NCI-H748 (cell line): ENCODE measurements at regions not wholly inside any gene's neighbourhood (a gene's known extent, or its start where the extent isn't known, plus 50 kb on each side); places are given as distances from the start of the nearest gene placed in this dataset.

Source experiments
- DNase-seq: peaks from one replicate; lab custom pipeline; 2025; ENCODE audit not compliant: unreplicated experiment; lab: John Stamatoyannopoulos, UW

GRCh38 chr7:27362026-27362425 lies 119.4 kb downstream of the EVX1 start:
- no peak for DNase-seq

GRCh38 chr7:27364344-27364758 lies 121.7 kb downstream of the EVX1 start:
- DNase-seq = no peak

DNA sequence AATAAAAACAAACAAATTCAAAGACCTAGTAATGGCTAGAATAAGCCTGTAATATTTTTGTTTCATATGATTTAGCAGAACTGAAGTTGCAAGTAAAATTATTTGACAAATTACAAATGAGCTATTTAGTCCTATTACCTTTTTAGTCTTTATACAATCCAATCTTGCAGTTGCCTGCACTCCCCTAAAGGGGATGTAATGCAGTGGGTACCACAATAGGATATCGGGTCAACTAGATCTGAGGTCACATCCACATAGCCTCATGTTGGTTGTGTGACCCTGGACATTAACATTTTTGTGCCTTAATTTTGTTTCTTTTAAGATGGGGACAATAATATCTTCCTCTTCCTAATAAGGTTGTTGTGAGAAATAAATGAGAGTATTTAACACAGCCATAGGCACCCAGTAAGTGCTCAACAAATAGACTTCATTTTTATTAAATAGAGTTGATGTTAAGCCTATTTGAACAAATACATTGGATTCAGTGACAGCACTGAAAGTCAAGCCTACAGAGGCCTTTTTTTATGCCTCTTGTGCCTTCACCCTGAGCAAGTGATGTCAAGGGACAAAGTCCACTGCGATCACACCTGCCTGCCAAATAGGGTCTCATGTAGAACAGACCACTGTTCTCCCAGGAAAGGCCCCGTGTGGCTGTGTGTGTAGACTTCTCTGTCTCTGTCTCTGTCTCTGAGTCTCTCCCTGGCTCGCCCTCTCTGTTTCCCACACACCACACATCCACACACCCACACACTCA lies 124.8 kb downstream of the EVX1 start:
- no peak for DNase-seq

DNA sequence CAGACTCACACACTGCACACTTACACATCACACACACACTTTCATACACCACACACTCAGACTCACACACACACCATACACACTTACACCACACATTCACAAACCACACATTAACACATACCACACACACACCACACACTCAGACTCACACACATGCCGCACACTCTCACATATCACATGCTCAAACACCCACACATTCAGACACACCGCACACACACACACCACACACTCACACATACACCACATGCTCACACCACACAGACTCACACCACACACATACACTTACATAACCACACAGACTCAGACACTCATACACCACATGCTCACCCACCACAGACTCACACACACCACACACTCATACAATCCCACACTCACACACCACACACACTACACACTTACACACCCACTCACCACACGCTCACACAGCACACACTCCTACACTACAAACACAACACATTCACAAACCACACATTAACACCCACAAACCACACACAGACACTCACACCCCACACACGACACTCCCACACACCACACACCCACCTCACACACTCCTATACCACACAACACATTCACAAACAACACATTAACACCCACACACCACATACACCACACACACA lies 125.4 kb downstream of the EVX1 start:
- no peak for DNase-seq

- no peak for DNase-seq
Measured at GRCh38 chr7:27374958-27375841, 132.6 kb downstream of the EVX1 start.

DNA sequence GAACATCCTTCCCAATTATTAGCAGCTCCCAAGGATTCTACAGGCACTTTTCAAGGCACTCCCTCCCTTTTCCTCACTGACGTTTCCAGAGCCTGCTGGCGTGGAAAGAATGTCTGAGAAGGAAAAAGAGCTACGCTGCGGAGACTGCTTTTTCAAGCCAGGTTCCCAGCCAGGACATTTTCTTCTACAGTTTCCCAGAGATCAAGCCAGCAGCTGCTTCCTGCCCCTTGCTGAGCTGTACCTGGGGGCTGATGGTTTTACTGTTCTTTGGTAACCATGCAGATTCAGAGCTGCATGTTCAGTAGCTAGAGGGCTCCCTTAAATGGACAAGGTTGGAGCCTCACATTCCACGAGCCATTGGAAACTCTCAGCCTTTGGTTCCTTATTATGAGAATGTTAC lies 133.4 kb downstream of the EVX1 start:
- no peak for DNase-seq

DNA sequence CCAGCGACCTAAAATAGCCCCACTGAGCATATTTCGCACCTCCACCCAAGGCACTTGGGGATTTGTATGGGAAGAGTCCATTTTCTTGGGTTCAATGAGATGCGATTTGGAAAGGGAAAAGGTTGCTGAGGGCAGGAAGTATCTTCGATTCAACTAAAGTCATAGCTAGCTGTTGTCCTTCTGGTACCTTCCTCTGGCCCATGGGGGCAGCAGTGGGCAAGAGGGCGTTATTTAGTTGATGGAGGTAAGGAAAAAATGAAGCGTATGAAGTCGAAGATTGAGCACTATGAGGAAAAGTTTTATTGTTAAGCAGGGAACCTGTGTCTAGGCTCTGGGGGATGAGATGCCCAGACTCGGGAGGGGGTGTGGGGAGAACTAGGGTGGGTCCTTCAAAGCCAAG lies 135.4 kb downstream of the EVX1 start:
- no peak for DNase-seq

GRCh38 chr7:27382307-27382706 lies 139.7 kb downstream of the EVX1 start:
- DNase-seq = no peak

GRCh38 chr7:27386581-27386980 lies 144.0 kb downstream of the EVX1 start:
- no peak for DNase-seq

DNA sequence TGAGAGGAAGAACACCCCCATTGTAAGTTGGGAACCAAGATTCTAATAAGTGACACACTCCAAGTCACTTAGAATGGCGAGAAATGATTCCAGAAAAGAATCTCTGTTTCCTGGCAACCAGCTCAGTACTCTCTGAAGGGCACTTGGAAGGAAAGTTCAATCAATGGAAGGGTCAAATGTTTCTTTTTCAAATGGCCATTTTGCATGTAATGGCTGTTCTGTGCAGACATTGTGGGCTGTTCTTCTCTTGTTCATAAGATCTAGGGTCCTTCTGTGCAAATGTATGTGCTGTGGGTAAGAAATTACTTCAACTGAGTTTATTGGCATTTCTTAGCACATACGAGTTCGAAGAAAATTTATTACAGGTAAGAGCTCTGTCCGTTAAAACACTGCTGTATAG lies 145.3 kb downstream of the EVX1 start:
- DNase-seq = no peak

DNA sequence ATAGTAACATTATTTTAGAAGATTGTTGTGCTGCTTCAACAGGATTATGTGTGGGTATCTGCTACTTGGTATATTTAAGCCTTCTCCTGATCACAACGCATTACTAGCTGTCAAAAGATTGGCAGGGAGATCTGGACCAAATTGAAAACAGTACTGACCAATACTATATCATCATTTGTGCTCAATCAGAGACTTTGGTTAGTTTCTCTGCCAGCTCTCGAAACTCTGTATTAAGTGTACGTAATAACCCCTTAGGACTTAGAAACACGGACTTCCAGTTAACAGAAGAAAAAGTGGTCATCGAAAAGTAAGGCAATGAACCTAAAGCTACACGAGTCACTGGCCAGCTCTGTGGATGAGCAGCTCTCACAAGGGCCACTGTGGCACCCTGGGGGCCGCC lies 146.0 kb downstream of the EVX1 start:
- DNase-seq = no peak

DNA sequence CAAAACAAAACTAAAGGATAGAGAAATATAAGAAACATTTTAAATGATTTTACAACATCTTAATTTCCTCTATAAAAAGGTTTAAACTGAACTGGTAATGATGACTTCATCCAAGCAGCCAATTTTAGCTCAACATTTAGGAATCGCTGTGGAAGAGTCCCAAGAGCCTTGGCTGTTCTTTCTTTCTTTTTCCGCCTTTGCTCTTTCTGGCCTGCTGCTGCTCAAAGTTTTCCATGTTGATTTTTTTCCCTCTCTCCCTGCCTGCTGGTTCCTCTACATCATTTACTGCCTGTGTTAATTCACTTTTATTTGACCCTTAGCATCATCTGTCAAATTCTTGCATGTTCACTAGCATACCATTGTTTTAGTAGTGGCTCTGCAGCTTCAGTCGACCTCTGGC lies 146.9 kb downstream of the EVX1 start:
- no peak for DNase-seq

- DNase-seq = no peak
Measured at GRCh38 chr7:27392477-27392876, 149.9 kb downstream of the EVX1 start.

- no peak for DNase-seq
Measured at GRCh38 chr7:27394871-27395270, 152.3 kb downstream of the EVX1 start.

DNA sequence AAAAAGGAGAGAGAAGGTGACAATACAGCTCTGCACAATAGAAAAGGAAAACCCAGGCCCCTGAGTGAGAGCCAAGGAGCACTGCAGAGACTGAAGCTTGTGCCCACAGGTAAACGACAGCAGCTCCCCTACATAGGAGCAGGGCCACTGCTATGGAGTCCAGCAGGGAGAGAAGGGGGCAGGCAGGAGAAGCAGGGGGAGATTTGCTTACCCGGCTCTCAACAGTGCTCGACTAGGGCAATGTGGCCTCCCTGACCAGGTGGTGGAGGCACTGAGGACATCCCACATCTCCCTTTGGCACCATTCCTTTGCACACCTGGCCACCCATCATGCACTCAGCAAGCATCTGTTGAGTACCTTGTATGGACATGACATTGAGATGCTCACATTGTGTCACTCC lies 153.0 kb downstream of the EVX1 start:
- DNase-seq = no peak

DNA sequence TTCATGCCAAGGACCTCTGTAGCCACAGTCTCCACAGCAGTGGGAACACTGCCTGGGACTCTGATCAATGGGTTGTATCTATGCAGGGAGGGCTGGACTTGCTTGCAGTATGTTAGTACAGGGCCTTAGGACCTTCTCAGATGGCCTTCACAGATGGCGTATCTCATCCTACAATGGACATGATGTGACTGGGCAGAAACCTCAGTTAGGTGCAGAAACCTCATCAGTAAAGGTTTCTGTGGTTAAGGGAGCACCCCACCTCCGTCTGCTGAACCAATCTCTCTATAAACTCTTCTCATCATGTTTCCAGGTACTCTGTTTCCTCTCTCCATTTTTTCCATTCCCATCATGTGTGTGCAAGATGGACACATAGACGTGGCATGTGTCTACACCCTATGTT lies 154.9 kb downstream of the EVX1 start:
- DNase-seq = no peak

GRCh38 chr7:27398851-27399250 lies 156.2 kb downstream of the EVX1 start:
- no peak for DNase-seq

GRCh38 chr7:27399791-27400567 lies 157.4 kb downstream of the EVX1 start:
- DNase-seq = no peak

DNA sequence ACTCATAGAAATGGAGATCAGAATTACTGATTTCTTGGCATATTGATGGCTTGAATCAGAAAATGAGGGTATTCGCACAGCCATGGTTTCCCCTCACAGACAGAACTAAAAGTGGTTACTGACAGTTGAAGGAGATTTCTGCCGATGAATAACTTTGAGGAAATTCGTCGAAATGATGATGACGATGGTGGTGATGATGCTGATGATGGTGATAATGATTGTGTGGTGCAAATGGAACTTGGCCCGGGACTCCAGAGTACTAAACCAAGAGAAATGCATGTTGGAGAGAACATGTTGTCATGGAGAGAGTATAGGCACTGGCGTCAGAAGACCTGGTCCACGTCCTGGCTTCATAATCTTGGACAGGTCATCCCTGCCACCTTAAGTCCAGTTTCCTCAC lies 163.2 kb downstream of the EVX1 start:
- DNase-seq = no peak

GRCh38 chr7:27409311-27409710 lies 166.7 kb downstream of the EVX1 start:
- no peak for DNase-seq

GRCh38 chr7:27409776-27410175 lies 167.2 kb downstream of the EVX1 start:
- no peak for DNase-seq
